Osteocyte (in vitro differentiated cells): ENCODE measurements at regions not wholly inside any gene's neighbourhood (a gene's known extent, or its start where the extent isn't known, plus 50 kb on each side); places are given as distances from the start of the nearest gene placed in this dataset.
A peak's percentile ranks its signal among the peaks of the same experiment; 100 is the strongest.

Experiments used
- DNase-seq: peaks from one replicate; pipeline ENCODE4 v3.0.0; 2021; ENCODE audit warnings: mixed read lengths; ENCODE audit not compliant: unreplicated experiment; ENCODE audit errors: extremely low spot score
- H3K27ac Mint-ChIP-seq: one replicate; pipeline ENCODE4 v1.8.0; 2021; ENCODE audit warnings: mild to moderate bottlenecking, mixed read lengths; ENCODE audit not compliant: unreplicated experiment
- H3K27me3 Mint-ChIP-seq: one replicate; pipeline ENCODE4 v1.8.0; 2021; ENCODE audit warnings: mixed read lengths; ENCODE audit not compliant: unreplicated experiment
- H3K36me3 Mint-ChIP-seq: one replicate; pipeline ENCODE4 v1.8.0; 2021; ENCODE audit warnings: mixed read lengths; ENCODE audit not compliant: unreplicated experiment
- H3K4me1 Mint-ChIP-seq: one replicate; pipeline ENCODE4 v1.8.0; 2021; ENCODE audit warnings: mixed read lengths; ENCODE audit not compliant: unreplicated experiment
- H3K4me3 Mint-ChIP-seq: one replicate; pipeline ENCODE4 v1.8.0; 2021; ENCODE audit warnings: mild to moderate bottlenecking, moderate library complexity, mixed read lengths; ENCODE audit not compliant: unreplicated experiment
- H3K9me3 Mint-ChIP-seq: one replicate; pipeline ENCODE4 v1.8.0; 2021; ENCODE audit warnings: mixed read lengths; ENCODE audit not compliant: unreplicated experiment
- TF ChIP-seq, protein P1 (sequence below): fragments of 200-600 bp; sonication (generic); IDR thresholded peaks from 2 replicates; pipeline ENCODE4 v1.5.0; 2021; ENCODE audit warnings: antibody characterized with exemption, mild to moderate bottlenecking, moderate library complexity

DNA sequence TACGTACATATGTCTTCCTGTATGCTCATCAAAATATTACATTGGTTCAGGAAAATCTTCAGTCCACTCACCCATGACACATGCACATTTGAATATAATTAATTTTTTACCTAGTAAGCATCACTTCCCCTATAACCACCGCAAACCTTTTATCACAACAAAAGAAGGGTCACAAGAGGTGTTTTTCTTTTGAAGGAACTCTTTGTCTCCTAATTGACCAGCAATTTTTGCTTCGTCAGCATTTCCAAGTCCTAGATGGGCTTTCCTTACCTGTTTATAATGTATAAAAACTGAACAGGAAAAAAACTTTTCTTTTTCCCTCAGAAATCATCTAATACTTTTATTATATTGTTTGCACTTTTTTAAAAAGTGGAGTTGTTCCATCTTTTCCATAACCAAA is 631.3 kb downstream of the PLA2G4A start:
- Mint-ChIP-seq H3K9me3 (peaks cover 17% of the 10 kb centered on the region), H3K4me3 (no peak overlapping the region), H3K36me3 (peaks cover 3% of the 10 kb centered on the region), H3K27ac (no peak overlapping the region), H3K4me1 (no peaks in the 10 kb centered on the region), H3K27me3 (no peaks in the 10 kb centered on the region)
- TF ChIP-seq, protein P1, sequence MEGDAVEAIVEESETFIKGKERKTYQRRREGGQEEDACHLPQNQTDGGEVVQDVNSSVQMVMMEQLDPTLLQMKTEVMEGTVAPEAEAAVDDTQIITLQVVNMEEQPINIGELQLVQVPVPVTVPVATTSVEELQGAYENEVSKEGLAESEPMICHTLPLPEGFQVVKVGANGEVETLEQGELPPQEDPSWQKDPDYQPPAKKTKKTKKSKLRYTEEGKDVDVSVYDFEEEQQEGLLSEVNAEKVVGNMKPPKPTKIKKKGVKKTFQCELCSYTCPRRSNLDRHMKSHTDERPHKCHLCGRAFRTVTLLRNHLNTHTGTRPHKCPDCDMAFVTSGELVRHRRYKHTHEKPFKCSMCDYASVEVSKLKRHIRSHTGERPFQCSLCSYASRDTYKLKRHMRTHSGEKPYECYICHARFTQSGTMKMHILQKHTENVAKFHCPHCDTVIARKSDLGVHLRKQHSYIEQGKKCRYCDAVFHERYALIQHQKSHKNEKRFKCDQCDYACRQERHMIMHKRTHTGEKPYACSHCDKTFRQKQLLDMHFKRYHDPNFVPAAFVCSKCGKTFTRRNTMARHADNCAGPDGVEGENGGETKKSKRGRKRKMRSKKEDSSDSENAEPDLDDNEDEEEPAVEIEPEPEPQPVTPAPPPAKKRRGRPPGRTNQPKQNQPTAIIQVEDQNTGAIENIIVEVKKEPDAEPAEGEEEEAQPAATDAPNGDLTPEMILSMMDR = no peak
- DNase-seq = no peak

DNA sequence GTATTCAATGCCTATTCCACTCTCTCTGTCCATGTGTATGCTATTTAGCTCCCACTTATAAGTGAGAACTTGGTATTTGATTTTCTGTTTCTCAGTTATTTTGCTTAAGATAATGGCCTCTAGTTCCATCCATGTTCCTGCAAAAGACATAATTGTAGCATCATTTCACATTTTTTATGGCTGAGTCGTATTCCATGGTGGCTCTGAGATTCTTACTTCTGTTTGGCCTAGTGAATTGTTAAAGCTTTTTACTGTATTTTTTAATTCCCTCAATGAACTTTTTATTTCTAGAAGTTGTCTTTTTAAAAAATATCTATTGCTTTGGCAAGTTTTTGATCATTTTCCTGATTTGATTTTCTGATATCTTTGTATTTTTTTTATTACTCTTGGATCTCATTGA is 635.6 kb downstream of the PLA2G4A start:
- DNase-seq = no peak
- H3K4me3 Mint-ChIP-seq = no peak overlapping the region
- peaks cover 23% of the 10 kb centered on the region for H3K9me3 Mint-ChIP-seq
- H3K36me3 Mint-ChIP-seq = peaks cover 3% of the 10 kb centered on the region
- no peaks in the 10 kb centered on the region for H3K4me1 Mint-ChIP-seq
- no peaks in the 10 kb centered on the region for H3K27me3 Mint-ChIP-seq
- TF ChIP-seq, protein P1 = no peak
- no peak overlapping the region for H3K27ac Mint-ChIP-seq

DNA sequence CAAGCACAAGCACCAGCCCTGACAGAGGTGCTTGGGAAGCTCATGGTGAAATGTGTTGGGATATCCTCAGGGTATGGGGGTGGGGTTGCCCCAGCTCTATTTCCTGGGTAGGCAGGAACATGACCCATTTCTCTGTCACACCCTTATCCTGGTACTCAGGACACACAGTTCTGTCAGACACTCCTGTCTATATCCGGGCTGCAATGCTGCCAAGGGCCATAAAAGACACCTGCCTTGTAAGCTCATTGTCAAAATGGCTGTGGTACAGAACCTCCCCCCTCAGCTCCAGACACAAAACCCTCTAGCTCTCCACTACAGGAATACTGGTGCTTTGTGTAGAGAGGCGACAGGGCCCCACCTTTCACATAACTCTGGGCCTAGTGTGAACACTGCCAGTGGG is 636.7 kb downstream of the PLA2G4A start:
- Mint-ChIP-seq H3K9me3 (peaks cover 23% of the 10 kb centered on the region), H3K36me3 (peaks cover 3% of the 10 kb centered on the region), H3K27ac (no peak overlapping the region), H3K4me1 (no peaks in the 10 kb centered on the region), H3K27me3 (no peaks in the 10 kb centered on the region), H3K4me3 (no peak overlapping the region)
- TF ChIP-seq, protein P1 = no peak
- no peak for DNase-seq

DNA sequence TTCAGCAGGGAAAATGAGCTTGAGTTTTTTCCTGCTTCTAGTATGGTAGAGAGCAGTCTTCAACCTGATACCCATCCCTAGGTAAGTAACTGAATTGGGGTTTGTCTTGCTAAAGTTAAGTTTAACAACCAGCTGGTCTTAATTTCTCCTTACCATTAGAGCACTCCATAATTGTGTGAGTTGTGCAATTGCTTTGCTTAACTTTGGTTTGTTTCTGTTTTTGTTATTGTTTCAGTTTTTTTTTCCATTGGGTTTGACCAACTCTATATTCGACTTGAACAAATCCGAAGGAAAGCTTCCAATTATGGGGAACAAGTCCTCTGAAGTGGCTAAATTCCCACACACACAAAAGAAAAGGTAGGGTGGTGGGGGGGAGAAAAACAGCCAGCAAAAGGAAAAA is 641.1 kb downstream of the PLA2G4A start:
- no peaks in the 10 kb centered on the region for H3K27me3 Mint-ChIP-seq
- no peak overlapping the region for H3K27ac Mint-ChIP-seq
- DNase-seq = no peak
- TF ChIP-seq, protein P1 = no peak
- H3K9me3 Mint-ChIP-seq = peaks cover 10% of the 10 kb centered on the region
- no peaks in the 10 kb centered on the region for H3K36me3 Mint-ChIP-seq
- H3K4me1 Mint-ChIP-seq = peaks cover 11% of the 10 kb centered on the region
- H3K4me3 Mint-ChIP-seq = no peak overlapping the region

DNA sequence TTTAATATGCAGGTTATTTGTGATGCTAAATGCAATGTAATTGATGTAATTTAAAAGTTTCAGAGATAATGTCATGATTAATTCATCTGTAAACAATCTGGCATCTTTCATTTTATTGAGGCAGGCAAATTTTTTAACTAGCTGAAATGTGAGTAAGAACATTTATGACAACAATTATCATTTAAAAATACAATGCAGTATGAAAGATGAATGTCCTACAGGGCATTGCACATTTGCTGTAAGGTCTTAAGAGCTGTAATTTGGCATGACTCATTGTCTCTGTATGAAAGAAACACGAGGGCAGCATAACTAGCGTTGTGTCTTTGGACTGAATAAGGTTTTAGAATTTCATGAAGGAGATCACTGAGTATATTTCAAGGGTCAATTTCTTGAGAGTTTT is 642.8 kb downstream of the PLA2G4A start:
- no peak overlapping the region for H3K4me3 Mint-ChIP-seq
- peaks cover 10% of the 10 kb centered on the region for H3K9me3 Mint-ChIP-seq
- peaks cover 11% of the 10 kb centered on the region for H3K4me1 Mint-ChIP-seq
- TF ChIP-seq, protein P1 = no peak
- peak overlapping the region; percentile 1 for H3K27ac Mint-ChIP-seq
- no peaks in the 10 kb centered on the region for H3K36me3 Mint-ChIP-seq
- no peak for DNase-seq
- H3K27me3 Mint-ChIP-seq = no peaks in the 10 kb centered on the region
